ENCODE measurements at regions not wholly inside any gene's neighbourhood (a gene's known extent, or its start where the extent isn't known, plus 50 kb on each side); places are given as distances from the start of the nearest gene placed in this dataset.

DNA sequence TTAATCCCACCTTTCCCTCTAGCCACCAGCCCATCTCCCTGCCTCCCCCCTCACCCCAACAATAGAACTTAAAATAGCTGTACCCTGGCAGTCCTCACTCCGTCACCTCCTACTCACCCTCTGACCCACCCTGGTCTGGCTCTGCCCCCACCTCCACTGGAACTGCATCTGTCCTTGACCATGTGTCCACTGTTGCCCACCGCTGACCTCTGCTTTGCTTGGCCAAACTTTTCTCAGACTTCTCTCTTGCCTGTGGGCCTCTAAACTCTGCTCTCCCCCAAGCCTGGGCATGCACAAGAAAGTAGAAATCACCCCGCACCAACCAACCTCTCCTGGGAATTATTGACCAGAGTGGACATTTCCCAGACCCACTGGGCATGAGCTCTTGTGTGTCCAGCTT, 169.8 kb downstream of the WSCD1 start:
- Histone ChIP-seq H3K4me3 (ENCODE audit: low read length) (no peak overlapping the region), H3K4me1 (ENCODE audit: control insufficient read depth, low read length) (no peaks in the 10 kb centered on the region), H4K20me1 (ENCODE audit: control insufficient read depth, insufficient read depth, low read depth, low read length) (no peaks in the 10 kb centered on the region), H3K36me3 (ENCODE audit: control insufficient read depth, low read length) (no peaks in the 10 kb centered on the region), H3K9me2 (replicated peaks; ENCODE audit: control insufficient read depth, low read length) (no peaks in the 10 kb centered on the region), H3K27ac (ENCODE audit: low read depth, low read length) (no peak overlapping the region), H3K27me3 (ENCODE audit: control insufficient read depth, low read length) (no peaks in the 10 kb centered on the region), H3F3A (ENCODE audit: control insufficient read depth, insufficient read depth) (no peaks in the 10 kb centered on the region), H3K79me2 (ENCODE audit: control insufficient read depth, low read length) (no peaks in the 10 kb centered on the region), H3K9me3 (ENCODE audit: control insufficient read depth, insufficient read depth, low read length) (no peaks in the 10 kb centered on the region), H3K4me2 (ENCODE audit: low read length) (no peak overlapping the region)
- TF ChIP-seq EZH2phosphoT487 (IDR thresholded peaks at IDR 0.05; ENCODE audit: borderline replicate concordance, low read length): no peak
- TF ChIP-seq, protein P1, sequence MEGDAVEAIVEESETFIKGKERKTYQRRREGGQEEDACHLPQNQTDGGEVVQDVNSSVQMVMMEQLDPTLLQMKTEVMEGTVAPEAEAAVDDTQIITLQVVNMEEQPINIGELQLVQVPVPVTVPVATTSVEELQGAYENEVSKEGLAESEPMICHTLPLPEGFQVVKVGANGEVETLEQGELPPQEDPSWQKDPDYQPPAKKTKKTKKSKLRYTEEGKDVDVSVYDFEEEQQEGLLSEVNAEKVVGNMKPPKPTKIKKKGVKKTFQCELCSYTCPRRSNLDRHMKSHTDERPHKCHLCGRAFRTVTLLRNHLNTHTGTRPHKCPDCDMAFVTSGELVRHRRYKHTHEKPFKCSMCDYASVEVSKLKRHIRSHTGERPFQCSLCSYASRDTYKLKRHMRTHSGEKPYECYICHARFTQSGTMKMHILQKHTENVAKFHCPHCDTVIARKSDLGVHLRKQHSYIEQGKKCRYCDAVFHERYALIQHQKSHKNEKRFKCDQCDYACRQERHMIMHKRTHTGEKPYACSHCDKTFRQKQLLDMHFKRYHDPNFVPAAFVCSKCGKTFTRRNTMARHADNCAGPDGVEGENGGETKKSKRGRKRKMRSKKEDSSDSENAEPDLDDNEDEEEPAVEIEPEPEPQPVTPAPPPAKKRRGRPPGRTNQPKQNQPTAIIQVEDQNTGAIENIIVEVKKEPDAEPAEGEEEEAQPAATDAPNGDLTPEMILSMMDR (IDR thresholded peaks at IDR 0.05; ENCODE audit: low read depth, low read length, poor library complexity, severe bottlenecking): no peak

DNA sequence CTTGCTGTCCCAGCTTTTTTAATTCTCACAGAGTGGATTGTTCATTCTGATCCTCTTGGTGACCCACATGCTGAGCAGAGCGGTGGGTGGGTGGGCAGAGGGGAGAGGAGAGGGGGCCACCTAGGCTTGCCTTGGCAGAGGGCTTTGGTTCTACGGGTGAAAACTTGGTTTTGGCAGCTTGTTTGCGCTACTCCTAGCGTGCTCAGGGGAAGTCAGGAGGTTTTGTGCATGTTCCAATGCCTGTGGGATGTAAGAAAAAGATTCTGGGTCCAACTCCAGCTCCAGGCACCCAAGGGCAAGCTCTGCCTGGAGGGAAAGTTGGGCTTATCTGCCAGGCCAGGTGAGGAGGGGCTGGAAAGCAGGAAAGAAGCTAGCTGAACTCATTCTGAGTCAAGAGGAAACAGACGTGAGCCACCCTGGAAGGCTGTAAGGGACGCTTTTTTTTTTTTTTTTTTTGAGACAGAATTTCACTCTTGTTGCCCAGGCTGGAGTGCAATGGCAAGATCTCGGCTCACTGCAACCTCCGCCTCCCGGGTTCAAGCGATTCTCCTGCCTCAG, 169.1 kb downstream of the WSCD1 start:
- Histone ChIP-seq H3F3A (ENCODE audit: control insufficient read depth, insufficient read depth) (no peaks in the 10 kb centered on the region), H3K4me3 (ENCODE audit: low read length) (no peak overlapping the region), H3K9me2 (replicated peaks; ENCODE audit: control insufficient read depth, low read length) (no peaks in the 10 kb centered on the region), H3K27ac (ENCODE audit: low read depth, low read length) (no peak overlapping the region), H3K9me3 (ENCODE audit: control insufficient read depth, insufficient read depth, low read length) (no peaks in the 10 kb centered on the region), H3K79me2 (ENCODE audit: control insufficient read depth, low read length) (no peaks in the 10 kb centered on the region), H3K36me3 (ENCODE audit: control insufficient read depth, low read length) (no peaks in the 10 kb centered on the region), H3K27me3 (ENCODE audit: control insufficient read depth, low read length) (no peaks in the 10 kb centered on the region), H3K4me1 (ENCODE audit: control insufficient read depth, low read length) (no peaks in the 10 kb centered on the region), H4K20me1 (ENCODE audit: control insufficient read depth, insufficient read depth, low read depth, low read length) (no peaks in the 10 kb centered on the region), H3K4me2 (ENCODE audit: low read length) (no peak overlapping the region)
- TF ChIP-seq, protein P1 (IDR thresholded peaks at IDR 0.05; ENCODE audit: low read depth, low read length, poor library complexity, severe bottlenecking): no peak
- TF ChIP-seq EZH2phosphoT487 (IDR thresholded peaks at IDR 0.05; ENCODE audit: borderline replicate concordance, low read length): no peak

- Histone ChIP-seq H3K27ac (ENCODE audit: low read depth, low read length) (no peak overlapping the region), H3K9me2 (replicated peaks; ENCODE audit: control insufficient read depth, low read length) (no peaks in the 10 kb centered on the region), H3K9me3 (ENCODE audit: control insufficient read depth, insufficient read depth, low read length) (no peaks in the 10 kb centered on the region), H3K4me3 (ENCODE audit: low read length) (no peak overlapping the region), H3K27me3 (ENCODE audit: control insufficient read depth, low read length) (no peaks in the 10 kb centered on the region), H3K36me3 (ENCODE audit: control insufficient read depth, low read length) (no peaks in the 10 kb centered on the region), H3F3A (ENCODE audit: control insufficient read depth, insufficient read depth) (no peaks in the 10 kb centered on the region), H3K4me2 (ENCODE audit: low read length) (no peak overlapping the region), H3K79me2 (ENCODE audit: control insufficient read depth, low read length) (no peaks in the 10 kb centered on the region), H3K4me1 (ENCODE audit: control insufficient read depth, low read length) (no peaks in the 10 kb centered on the region), H4K20me1 (ENCODE audit: control insufficient read depth, insufficient read depth, low read depth, low read length) (no peaks in the 10 kb centered on the region)
- TF ChIP-seq, protein P1 (IDR thresholded peaks at IDR 0.05; ENCODE audit: low read depth, low read length, poor library complexity, severe bottlenecking): no peak
- TF ChIP-seq EZH2phosphoT487 (IDR thresholded peaks at IDR 0.05; ENCODE audit: borderline replicate concordance, low read length): no peak
Measured at GRCh38 chr17:6233856-6234255, 163.7 kb downstream of the WSCD1 start.
